ENCODE measurements at regions not wholly inside any gene's neighbourhood (a gene's known extent, or its start where the extent isn't known, plus 50 kb on each side); places are given as distances from the start of the nearest gene placed in this dataset.

DNA sequence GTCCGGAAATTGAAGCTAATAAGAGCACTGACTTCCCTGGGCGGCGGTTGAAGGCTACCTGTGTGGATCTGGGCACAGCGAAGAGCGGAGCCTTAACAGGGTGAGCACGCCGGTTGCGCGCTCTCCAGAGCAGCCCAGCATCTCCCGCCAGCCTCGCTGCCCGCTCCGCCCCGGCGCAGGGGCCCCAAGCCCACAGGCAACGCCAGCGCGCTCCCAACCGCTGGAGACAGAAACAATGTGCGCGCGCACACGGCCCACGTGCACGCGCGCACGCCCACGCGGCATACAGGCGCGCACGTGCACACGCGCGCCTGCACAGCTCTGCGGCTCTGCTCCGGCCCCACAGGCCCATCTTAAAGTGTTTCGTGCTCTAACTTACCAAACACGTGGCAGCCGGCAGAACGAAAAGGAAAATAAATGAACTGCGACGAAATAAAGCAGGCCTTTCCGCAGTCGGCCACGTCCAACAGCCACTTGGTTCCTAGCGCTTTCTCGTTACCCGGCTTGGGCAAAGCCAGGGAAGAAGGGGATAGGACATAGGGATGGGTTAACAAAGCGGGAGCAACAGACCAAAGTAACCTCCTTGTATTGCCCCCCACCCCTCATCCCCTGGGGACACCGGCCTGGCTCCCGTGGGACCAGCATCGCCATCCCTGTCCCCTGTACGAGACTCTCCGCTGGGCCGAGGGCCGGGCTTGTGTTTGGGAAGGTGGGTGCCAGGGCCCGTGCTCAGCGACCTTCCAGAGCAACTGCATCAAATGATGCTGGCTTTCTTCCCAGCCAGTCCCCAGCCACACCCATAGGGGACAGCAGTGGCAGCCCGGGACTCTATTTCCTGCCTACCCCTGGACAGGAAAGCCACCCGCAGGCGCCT, 203.7 kb downstream of the ABHD5 start:
- no peak for DNase-seq (ENCODE audit: low spot score)

DNA sequence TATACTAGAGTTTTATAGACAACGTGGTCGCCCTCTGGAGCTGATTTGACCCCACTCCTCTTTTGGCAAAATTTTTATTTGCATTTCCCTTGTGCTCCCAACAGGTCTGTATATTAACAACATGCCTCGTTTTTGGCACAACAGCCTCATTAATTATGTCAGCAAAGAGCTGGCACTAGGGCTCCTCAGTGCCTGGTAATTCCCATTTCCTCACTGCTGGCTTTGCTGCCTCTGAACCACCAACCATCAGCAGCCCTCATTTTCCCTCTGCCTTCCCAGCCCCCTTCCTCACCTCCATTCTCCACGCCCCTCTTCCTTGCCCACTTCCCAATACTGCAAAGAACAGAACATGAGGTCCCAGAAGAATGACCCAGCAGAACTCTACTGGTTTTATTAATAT, 204.8 kb downstream of the ABHD5 start:
- DNase-seq (ENCODE audit: low spot score): no peak

DNA sequence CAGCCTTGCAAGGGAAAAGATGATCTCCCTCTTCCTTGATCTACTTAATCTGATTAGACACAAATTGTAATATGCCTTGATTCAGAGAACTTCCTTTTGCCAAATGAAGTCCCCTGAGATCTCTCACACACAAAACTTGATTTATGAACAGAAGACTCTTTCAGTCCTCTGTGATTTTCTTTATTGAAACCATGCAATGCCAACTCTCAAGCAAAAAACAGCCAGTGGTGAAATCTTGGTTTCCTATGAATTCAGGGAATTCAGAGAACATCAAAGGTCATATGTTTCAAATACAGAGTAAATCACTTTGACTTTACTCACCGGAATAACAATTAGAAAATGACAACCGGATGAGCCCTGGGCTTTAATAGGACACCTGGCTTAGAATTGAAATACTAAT, 211.7 kb downstream of the ABHD5 start:
- no peak for DNase-seq (ENCODE audit: low spot score)

DNA sequence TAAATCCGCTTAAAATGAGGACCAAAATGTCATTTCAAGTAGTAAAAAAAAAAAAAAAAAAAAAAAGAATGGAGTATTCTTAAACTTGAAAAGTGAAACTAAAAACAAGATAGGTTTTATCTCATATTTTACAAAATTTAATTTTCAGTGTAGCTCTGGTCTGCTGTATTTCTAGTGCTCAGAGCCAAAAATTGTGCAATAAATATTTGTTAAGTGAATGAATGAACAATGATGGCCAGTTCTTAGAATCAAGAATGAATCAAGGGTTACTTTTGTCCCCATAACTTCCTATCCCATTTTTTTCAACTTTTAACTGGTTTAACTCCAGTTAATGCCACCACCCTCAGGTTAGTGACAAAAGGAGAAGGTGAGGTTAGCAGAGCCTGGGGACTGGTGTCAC, 214.4 kb downstream of the ABHD5 start:
- DNase-seq (ENCODE audit: low spot score): no peak

DNA sequence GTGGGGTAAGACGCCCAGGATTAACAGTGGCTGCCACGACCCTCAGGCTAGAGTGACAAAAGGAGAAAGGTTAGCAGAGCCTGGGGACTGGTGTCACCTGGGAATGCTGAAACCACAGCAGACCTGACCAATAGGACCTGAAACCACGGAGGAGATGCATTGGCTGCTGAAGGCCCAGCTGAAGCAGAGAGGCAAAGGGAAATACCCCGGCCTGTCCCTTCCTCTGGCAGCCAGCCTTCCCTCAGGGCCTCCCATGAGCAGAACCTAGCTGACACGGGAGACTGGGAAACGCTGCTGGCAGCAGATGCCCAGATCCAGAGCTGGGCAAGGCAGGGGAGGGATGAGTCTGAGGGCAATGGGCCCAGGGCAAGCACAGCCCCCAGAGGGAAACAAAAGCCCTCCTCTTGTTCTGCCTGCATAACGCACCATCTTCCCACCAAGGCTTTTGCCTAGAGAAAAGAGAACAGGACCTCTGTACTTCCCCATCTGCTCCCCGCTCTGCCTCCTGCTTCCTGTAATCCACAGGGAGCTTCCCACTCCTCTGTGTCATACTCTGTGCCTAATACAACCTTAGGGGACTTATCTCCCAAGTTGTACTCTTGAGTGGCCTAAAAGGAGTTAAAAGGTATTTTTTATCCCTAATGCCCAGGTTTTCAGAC, 216.2 kb downstream of the ABHD5 start:
- DNase-seq (ENCODE audit: low spot score): no peak

DNA sequence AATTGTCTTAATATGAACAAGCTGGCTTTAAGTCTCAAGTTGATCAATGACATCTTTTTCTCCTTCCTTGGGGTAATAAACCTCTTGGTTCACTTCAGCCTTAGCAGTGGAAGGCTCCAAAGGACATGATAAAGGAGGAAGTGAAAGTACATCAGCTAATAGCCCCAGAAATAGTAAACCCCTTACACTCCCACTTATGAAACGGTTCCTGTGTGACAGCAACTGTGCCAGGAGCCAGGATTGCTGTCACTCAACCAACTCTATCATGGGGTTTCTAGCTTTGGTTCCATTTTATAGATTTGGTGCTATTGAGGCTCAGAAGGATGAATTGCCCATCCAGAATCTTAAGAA, 216.7 kb downstream of the ABHD5 start:
- DNase-seq (ENCODE audit: low spot score): no peak

DNA sequence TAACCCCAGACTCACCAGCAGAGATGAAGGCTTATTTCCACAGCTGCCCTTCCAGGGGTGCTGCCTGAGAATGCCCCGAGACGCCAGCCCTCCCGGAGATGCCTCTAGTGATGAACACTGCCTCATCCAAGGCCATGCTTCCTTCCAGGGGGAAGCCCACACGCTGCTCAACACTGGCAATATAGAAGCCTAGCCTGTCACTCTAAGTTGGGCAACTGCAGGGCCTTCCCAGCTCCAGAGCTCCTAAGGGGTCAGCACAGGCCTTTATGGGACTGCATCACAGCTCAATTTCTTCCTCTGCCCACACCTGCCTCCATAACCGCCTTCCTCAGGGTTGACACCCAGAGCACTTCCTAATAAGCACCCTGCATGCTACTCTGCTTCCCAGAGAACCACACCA, 217.7 kb downstream of the ABHD5 start:
- DNase-seq (ENCODE audit: low spot score): no peak

DNA sequence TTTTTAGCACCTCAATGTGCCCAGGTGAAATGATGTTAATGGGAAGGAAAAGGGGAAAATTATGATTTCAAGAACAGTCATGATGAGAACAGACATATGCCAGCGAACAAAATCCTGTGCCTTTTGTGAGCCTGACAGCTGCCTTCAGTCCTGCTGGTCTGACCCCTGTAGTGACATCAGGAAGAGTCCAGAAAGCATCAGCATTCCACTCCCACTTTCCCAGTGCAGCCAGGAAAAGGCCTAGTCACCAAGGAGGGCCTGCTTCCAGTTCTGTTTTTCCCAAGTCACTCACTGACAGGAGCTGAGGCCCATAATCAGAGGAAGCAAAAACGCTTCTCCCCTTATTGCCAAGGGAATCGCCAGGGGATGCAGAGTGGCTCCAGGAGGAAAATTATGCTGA, 218.4 kb downstream of the ABHD5 start:
- DNase-seq (ENCODE audit: low spot score): no peak

DNA sequence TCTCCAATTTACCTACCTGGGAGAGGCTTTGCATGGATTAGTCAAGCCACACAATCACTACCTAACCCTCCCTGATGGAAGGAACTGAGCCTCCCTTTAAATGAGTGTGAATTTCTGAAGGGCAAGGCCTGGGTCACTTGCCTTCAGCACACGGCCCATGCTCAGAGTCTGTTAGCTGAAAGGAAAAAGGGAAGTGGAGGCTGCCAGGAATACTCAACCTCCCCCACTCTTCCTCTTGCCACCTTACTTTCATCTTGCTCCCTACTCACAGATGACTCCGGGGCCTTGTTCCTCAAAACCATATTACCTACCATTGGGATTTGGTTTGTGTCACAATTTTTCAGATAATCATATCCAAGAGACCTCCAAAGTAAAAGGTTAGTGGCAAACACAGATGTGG, 220.0 kb downstream of the ABHD5 start:
- DNase-seq (ENCODE audit: low spot score): no peak

DNA sequence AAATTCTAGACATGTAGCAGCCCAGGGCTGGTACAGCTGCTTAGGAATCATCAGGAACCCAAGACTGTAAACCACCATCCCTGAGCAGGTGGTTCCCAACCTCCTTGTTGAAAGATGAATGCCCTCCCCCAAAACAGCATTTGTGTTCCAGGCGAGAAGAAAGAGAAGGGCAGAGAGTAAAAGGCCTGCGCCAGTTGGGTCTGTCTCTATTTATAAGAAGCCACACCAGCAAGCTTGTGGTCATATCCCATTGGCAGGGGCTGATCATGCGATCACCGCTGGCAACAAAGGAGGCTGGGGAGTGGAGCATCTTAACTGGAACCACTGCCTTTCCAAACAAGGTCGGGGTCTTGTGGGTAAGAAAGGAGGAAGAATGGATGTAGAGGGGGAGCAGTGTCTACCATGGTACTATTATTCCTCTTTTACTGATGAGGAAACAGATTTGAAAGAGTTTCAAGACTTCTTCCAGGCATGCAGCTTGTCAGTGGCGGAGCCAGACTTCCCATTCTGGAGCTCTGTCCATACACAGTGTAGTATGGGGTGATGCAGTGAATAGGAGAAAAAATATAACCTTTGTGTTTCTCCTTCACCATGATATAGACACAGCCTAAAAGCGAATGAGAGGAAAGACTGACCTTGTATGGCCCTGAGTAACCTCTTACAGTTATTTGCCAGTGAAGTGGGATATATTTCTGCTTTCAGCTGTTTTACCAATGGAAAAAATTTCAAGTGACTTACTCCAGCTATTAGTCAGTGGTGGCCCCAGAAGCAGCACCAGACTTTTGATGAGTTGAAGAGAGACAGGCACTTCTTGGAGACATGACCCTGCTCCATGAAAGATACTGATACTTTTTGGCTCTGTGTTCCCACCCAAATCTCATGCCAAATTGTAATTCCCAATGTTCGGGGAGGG, 222.6 kb downstream of the ABHD5 start:
- no peak for DNase-seq (ENCODE audit: low spot score)

DNA sequence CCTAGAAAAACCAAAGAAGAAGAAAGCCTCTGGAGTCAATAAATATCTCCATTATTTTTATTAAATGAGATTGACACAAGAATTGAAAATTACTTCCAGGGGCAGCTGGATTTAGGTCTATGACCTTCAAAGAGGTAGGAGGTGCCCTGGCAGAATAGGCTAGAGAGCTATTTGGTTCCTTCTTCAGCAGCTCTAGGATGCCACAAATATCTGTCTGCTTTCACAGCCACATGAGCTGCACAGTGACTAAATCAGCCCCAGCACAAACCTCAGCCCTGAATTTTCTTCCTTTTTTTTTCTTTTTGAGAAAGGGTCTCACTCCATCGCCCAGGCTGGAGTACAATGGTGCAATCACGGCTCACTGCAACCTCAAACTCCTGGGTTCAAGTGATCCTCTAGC, 223.5 kb downstream of the ABHD5 start:
- no peak for DNase-seq (ENCODE audit: low spot score)

DNA sequence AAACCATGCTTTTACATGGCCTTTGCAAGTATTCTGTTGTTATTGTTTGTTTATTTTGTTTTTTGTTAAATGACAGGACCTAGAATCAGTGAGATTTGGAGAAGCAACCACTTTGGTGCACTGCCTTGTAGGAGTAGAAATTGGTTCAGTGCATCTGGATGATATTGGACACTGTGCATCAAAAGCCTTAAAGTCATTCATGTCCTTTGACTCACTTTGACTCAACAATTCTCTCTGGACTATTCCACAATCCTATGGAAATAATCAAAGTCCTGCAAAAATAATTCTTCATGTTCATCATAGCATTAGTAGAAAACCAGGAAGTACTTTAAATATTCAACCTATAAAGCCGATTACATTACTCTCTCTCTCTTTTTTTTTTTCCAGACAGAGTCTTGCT, 224.8 kb downstream of the ABHD5 start:
- DNase-seq (ENCODE audit: low spot score): no peak

DNA sequence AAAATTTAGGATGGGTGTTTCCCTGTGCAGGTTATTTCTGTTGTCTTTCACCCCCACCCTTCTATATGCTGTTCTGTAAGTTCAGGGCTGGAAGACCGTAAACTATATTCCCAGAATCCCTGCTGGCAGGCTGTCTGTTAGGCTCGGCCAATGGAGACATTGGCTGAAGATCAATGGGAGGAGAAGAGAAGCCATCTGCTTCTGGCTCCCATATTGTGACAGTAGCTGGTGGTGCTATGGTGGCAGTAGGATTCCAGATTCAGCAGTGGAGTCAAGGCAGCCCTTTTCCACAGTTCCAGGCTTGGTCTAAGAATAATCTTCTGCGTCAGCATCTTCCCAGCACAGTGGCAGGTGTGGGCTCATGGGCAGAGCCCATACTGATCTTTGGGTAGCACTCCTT, 226.6 kb downstream of the ABHD5 start:
- DNase-seq (ENCODE audit: low spot score): no peak

DNA sequence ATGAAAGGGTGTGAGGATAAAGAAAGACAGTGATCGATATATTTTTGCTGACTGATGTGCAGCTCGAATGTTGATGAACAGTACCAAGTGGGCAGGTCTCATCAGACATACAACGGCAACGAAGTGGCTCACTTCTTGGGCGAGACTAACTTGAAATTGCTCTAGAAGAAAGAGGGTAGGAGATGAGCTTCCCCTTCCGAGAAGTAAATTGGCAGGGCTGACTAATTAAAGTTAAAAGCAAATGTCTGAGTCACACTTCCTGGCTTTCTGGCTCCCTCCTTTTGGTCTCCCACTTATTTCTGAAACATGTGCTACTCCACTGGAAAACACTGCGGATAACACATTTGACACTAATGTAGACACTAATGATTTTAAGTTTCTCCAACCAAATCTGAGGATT, 228.3 kb downstream of the ABHD5 start:
- DNase-seq (ENCODE audit: low spot score): no peak

DNA sequence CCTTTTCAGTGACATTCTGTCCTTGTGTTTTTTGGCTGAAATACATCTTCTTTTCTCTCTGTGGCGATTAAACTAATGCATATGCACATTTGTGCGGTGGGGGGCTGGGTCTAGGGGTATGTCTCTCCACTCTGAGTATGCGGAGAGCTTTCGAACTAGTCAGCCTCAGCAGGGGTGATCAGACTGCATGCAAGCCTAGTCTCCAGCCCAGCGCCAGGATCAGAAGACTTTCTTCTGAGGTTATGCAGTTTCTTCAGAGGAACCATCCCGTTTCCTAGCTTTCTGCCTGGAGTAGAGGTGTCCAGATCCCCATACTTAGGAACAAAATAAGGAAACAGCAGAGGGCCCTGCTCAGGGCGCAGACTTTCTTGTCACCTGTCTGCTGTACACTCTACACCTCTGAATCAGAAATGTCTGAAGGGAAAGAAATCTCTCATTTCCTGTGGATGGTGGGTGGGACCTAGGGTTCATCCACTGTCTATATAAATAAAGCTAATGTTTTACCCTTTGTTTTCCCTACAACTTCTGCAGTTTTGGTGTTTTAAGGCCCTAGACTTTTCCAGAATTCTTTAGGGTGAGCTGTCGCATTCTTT, 230.4 kb downstream of the ABHD5 start:
- DNase-seq (ENCODE audit: low spot score): no peak

DNA sequence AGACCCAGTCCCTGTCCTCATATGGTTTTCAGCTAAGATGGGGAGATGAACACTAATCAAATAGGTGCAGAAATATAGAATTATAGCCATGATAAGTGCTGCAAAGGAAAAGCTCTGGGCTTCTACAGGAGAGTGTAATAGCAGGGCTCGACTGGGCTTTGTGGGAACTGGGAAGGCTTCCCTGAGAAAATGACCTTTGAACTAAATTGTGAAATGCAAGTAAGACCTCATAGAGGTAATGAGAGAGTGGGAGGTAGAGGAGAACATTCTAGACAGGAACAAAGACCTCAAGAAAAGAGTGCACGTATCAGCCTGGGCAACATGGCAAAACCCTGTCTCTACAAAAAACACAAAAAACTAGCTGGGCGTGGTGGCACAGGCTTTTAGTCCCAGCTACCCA, 231.6 kb downstream of the ABHD5 start:
- DNase-seq (ENCODE audit: low spot score): no peak

DNA sequence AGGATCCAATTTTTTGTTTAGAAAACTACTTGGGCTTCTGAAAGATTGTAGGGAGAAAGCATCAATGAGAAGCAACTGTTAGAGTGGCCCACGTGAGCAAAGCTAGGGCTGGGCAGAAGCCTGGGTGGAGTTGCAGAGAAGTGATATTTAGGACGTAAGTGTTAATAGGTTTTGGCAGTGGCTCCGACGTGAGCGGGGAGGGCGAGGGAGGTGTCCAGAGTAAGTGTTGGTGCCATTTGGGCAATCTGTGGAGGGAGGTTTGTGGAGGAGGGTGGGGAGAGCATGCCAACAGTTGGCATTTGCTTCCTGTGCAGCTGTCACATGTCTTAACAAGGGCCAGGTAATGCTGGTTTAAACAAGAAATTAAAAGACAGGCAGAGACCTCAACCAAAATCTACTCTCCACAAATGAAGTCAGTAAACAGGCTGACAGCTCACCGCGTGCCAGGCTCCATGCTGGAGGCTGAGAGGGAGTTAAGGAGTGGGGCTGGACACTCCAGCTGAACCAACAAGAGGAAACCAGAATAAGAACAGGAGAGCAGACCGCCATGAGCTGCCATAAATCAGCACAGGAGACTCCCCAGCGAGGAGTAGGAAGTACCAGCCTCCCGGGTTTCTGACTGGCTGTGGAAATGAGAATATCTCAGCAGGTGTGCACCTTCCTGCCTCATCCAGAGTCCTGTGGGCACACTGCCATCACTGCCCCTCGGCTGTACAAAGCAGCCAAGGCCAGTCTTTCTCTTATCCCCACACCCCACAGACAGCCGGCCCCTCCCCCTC, 232.6 kb downstream of the ABHD5 start:
- DNase-seq (ENCODE audit: low spot score): no peak

DNA sequence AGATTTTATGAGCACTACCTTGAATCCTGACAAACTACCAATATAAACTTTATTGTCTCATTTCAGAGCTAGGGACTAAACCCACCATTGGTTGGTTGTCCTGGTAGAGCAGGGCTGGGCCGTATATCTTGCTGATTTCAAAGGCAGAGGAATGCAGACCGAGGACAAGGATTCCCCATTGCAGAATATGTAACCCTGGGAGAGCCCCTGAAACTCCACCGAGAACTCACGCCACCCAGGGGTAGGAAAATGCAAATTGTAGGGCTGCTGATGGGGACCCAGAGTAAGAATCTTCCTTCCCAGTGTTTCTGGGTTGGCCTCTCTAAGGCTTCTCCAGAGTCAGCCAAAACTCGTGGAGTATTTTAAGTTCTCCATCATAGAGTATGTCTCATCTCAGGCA, 235.3 kb downstream of the ABHD5 start:
- DNase-seq (ENCODE audit: low spot score): no peak

DNA sequence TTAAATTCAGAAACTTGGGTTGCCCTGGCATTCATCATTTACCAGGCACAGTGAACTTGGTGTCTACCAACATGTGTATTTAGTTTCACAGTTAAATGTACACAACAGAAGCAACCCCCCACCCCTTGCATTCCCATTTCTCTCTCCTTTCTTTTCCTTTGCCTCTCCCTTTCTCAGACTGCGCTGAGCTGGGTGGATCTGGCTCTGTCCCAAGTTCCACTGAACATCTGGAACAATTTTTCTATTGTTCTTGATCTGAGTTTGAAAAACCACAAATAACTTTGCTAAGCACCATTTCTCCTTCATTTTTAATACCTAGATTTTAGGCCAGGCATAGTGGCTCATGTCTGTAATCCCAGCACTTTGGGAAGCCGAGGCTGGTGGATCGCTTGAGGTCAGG, 242.2 kb downstream of the ABHD5 start:
- DNase-seq (ENCODE audit: low spot score): no peak

DNA sequence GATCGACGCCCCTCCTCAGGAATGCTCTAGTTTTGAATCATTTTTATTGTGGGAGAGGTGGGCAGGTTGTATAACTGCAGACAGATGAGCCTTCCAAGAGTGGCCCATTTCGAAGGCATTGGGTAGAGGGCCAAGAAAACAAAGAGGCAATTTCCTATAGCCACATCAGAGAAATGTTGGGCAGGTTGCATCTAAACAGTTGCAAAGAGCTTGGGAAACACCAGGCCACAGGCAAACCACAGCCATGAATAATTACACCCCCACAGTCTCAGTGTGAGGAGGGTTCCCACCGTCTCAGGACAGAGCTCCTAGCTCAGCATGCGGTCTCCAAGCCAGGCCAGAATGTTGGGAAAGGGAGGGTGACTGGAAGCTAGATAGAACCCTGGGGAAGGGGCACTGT, 257.3 kb downstream of the ABHD5 start:
- DNase-seq (ENCODE audit: low spot score): no peak

DNA sequence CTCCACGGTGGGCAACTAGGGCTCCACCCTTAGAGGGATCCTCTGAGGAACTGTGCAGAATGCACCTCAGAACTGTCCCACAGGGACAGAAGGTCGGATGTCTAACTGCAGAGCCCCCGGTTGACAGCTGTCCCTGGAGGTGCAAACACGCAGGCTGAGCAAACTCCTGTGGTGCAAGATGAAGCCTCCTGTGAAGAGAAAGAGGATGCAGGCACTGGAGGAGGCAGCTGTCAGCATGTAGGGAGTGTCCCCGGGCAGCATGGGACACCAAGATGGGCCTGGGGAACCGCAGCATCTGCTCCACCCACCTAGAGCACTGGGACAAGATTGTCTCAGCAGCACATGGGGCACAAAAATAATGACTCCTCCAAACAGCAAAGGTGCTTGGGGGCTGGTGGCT, 258.9 kb downstream of the ABHD5 start:
- no peak for DNase-seq (ENCODE audit: low spot score)

DNA sequence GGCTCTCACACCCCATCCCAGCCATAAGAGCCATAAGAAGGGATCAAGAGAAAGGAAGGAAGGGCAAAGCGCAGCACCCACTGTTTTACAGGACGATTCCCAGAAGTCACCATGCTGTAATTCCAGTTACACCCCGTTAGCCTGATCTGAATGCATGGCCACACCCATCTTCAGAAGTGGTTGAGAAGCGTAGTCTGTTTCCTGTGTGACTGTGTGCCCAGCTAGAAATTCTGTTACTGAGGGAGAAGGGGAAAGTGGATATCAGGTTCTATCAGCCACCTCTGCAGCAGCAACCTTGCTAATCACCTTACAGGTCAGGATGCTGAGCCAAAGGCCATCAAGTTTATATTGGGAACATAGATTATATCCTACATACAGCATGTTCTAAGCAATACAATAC, 260.0 kb downstream of the ABHD5 start:
- DNase-seq (ENCODE audit: low spot score): no peak
